ENCODE measurements at regions not wholly inside any gene's neighbourhood (a gene's known extent, or its start where the extent isn't known, plus 50 kb on each side); places are given as distances from the start of the nearest gene placed in this dataset.
A peak's percentile ranks its signal among the peaks of the same experiment; 100 is the strongest.

DNA sequence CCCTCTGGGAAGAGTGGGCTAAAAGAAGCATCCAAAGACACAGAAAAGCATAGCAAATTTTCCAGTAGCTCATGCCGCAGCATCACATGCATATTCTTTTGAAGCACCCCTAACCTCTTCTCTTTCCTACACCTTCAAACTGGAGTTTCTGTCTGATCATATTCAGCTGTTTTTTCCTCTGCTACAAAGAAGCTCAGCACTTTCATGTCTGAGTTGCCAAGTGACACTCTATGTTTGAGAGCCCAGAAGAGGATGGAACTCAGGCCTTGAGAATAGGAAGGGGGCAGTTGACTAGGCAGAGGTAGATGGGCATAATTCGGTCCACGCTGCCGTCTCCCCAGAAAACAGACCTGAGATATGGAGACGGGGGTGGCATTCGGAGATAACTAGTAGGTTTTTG lies 489.6 kb upstream of the NR2F2 start:
- H3K36me3 Mint-ChIP-seq = peaks cover 9% of the 10 kb centered on the region
- H3K4me3 Mint-ChIP-seq = no peak overlapping the region
- DNase-seq = no peak

DNA sequence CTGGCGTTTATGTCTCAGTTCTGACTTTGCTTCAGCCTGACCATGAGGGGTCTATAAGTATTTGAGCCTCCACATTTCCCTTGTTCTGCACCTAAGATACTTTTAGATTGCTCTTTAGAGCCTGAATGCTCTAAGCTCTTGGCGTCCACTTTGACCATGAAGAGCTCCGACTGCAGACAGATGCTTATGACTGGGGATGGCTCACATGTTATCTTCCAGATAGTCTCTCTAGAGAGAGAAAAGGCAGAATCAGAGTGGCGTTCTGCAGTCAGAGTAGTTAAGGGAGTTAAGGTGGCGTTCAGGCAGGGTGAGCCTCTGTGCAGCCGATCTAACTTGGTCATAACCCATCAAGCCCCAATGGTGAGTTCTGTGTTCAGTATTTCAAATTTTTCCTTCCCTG lies 487.9 kb upstream of the NR2F2 start:
- no peak for DNase-seq
- POLR2A ChIA-PET = no interaction called here
- no peak for ATAC-seq (ENCODE audit: low read depth)
- Mint-ChIP-seq H3K27me3 (no peaks in the 10 kb centered on the region), H3K36me3 (peaks cover 9% of the 10 kb centered on the region), H3K9me3 (peaks cover 3% of the 10 kb centered on the region), H3K27ac (no peak overlapping the region), H3K4me3 (no peak overlapping the region), H3K4me1 (peaks cover 33% of the 10 kb centered on the region)

More for the DNA sequence above, 489.6 kb upstream of the NR2F2 start:
- Mint-ChIP-seq H3K27me3 (no peaks in the 10 kb centered on the region), H3K4me1 (peaks cover 33% of the 10 kb centered on the region), H3K9me3 (peaks cover 3% of the 10 kb centered on the region), H3K27ac (no peak overlapping the region)
- ATAC-seq (ENCODE audit: low read depth) = no peak
- POLR2A ChIA-PET = no interaction called here

DNA sequence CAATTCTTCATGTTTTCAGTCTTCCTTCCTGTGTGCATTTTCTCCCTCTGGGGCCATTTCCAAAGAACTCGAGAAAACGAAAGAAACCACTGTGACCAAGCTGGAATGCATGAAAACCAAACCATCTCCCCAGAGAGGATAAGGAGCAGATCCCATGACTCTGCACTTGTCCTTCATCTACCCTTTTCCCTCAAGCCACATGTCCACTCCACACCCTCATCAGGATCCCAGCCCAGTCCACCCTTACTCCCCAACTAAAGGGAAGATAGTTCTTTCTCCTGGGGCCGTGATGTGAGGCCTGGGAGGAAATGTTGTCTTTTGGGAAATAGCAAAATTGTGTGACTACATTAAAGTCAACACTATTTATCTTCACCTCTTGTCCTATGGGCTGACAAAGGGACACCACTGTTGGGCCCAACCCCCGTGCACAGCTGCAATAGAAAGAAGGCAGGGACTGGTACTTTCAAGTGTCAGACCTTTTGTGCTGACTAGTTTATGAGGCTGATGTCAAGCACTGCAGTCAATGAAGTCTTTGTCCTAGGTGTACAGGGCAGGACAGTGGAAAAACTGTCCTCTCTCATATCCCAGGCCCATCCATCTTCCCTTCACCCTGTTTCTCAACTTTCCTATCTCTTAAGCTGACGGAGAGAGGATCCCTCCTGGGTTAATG lies 487.1 kb upstream of the NR2F2 start:
- peaks cover 9% of the 10 kb centered on the region for H3K36me3 Mint-ChIP-seq
- POLR2A ChIA-PET = no interaction called here
- peaks cover 31% of the 10 kb centered on the region for H3K4me1 Mint-ChIP-seq
- no peaks in the 10 kb centered on the region for H3K27me3 Mint-ChIP-seq
- peaks cover 4% of the 10 kb centered on the region for H3K9me3 Mint-ChIP-seq
- DNase-seq = no peak
- no peak overlapping the region for H3K27ac Mint-ChIP-seq
- H3K4me3 Mint-ChIP-seq = no peak overlapping the region
- no peak for ATAC-seq (ENCODE audit: low read depth)

DNA sequence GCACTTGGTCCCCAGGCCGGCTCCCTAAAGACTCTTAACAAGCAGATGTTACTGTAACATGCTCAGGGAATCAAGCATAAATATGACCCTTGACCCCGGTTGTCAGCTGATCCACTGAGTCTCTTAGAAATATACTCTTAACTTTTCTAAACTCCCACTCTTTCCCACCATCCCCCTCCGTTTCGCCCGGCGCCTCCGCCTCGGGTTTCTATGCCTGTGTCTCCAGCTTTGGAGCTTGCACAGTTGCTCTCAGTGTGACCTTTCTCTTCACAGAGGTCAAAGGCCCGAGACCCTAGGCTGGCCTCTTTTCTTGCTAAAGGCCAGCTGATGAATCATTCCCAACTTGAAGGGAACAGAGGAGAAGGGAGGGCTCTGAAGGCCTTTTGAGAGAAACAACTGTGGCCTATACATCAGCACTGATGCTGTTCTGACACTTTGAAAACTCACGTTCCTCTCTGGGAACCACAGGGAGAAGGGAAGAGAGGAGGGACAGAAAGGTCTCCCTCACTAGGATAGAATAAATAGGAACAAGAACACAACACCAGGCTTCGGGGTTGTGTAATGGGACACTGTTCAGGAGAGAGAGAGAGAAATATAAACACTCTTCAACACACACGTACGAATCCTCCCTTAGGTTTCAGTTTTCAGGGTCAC lies 484.5 kb upstream of the NR2F2 start:
- Mint-ChIP-seq H3K4me3 (no peak overlapping the region), H3K27ac (no peak overlapping the region), H3K36me3 (peaks cover 3% of the 10 kb centered on the region), H3K4me1 (peaks cover 10% of the 10 kb centered on the region), H3K9me3 (peaks cover 8% of the 10 kb centered on the region), H3K27me3 (peaks cover 19% of the 10 kb centered on the region)
- DNase-seq (no peak), ATAC-seq (ENCODE audit: low read depth) (no peak)
- POLR2A ChIA-PET = no interaction called here

DNA sequence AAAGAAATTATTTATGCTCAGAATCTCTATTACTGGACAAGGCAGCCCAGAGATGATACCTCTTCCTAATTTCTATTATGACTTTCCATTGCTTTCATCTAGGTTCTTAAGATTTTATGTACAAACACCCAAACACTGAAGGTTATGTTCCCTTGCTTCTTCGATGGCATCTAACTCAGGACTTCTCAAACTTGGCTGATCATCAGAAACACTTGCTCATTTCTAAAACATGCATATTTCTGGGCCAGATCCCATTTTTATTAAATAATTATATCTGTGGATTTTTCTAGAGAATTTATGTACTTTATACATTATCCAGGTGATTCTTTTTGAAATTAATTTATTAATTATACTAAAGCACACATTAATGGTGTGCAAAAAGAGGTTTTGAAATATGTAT lies 482.4 kb upstream of the NR2F2 start:
- ATAC-seq (ENCODE audit: low read depth) = no peak
- POLR2A ChIA-PET = no interaction called here

DNA sequence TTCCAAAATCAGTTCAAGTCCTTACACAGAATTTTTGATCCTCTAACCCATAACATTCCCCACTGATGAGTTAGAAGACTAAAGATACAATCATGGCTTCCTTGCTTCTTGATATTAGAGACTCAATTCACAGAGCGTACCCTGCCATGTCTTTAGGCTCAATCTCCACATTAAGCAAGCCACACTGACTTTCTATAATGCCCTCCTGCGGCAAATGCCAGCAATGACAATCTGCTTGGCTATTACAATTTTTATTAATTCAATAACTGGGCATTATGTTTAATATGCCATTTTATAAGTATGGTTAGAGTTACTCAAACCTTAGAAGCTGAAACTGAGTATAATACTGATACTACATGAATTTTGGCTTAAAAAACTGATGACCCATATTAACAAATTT lies 479.7 kb upstream of the NR2F2 start:
- Mint-ChIP-seq H3K9me3 (peaks cover 5% of the 10 kb centered on the region), H3K4me3 (no peak overlapping the region), H3K4me1 (no peaks in the 10 kb centered on the region), H3K27ac (no peak overlapping the region), H3K27me3 (peaks cover 44% of the 10 kb centered on the region), H3K36me3 (no peaks in the 10 kb centered on the region)
- ATAC-seq (ENCODE audit: low read depth) = no peak
- POLR2A ChIA-PET = no interaction called here
- DNase-seq = no peak

More for the DNA sequence above, 482.4 kb upstream of the NR2F2 start:
- Mint-ChIP-seq H3K27me3 (peaks cover 26% of the 10 kb centered on the region), H3K4me3 (no peak overlapping the region), H3K4me1 (peaks cover 4% of the 10 kb centered on the region), H3K36me3 (no peaks in the 10 kb centered on the region), H3K27ac (no peak overlapping the region), H3K9me3 (peaks cover 8% of the 10 kb centered on the region)
- no peak for DNase-seq

DNA sequence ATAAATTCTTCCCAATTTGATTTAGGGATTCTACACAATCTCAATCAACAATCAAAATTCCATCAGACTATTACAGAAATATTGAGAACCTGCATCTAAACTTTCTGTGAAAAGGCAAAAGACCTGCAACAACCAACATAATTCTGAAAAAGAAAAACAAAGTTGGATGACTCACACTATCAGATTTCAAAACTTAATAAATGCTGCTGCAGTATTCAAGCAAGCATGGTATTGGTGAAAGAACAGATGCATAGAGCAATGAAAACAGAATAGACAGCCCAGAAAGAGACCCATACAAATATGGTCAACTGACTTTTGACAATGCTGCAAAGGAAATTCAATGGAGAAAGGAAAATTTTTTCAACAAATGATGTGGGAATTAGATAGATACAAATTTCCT lies 477.1 kb upstream of the NR2F2 start:
- H3K9me3 Mint-ChIP-seq = peaks cover 5% of the 10 kb centered on the region
- H3K27me3 Mint-ChIP-seq = peaks cover 62% of the 10 kb centered on the region
- POLR2A ChIA-PET = no interaction called here
- peaks cover 3% of the 10 kb centered on the region for H3K36me3 Mint-ChIP-seq
- H3K27ac Mint-ChIP-seq = no peak overlapping the region
- no peaks in the 10 kb centered on the region for H3K4me1 Mint-ChIP-seq
- DNase-seq (no peak), ATAC-seq (ENCODE audit: low read depth) (no peak)
- no peak overlapping the region for H3K4me3 Mint-ChIP-seq

DNA sequence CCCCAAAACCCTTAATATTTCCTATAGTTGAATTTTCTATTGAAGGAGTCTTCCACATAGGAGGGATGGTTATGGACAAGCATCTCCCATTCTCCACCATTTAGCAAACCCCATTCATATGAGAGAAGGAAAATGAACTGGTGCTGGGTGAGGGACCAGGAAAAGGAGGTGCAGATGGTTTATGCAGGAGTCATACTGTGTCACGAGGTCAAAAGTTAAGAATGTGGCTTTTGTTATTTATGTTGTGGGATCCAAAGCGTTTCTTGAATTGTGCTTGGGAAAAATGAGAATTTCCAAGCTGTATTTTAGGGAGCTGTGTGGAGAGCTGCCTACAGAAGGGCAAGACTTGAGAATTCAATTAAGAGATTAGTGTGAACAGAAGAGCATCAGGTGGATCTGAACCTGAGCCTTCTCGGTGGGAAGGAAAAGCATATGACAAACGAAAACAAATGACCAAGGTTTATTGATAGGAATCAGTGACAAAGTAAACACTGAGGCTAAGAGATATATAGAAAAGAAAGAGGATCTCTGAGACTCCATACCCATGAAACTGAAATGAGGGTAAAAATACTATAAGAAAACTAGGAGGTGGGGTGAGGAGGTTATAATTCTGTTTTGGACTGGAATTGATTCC lies 473.3 kb upstream of the NR2F2 start:
- H3K27ac Mint-ChIP-seq = no peak overlapping the region
- H3K4me3 Mint-ChIP-seq = no peak overlapping the region
- peaks cover 63% of the 10 kb centered on the region for H3K27me3 Mint-ChIP-seq
- POLR2A ChIA-PET = no interaction called here
- DNase-seq (no peak), ATAC-seq (ENCODE audit: low read depth) (no peak)
- H3K9me3 Mint-ChIP-seq = peaks cover 4% of the 10 kb centered on the region
- H3K4me1 Mint-ChIP-seq = no peaks in the 10 kb centered on the region
- peaks cover 3% of the 10 kb centered on the region for H3K36me3 Mint-ChIP-seq

DNA sequence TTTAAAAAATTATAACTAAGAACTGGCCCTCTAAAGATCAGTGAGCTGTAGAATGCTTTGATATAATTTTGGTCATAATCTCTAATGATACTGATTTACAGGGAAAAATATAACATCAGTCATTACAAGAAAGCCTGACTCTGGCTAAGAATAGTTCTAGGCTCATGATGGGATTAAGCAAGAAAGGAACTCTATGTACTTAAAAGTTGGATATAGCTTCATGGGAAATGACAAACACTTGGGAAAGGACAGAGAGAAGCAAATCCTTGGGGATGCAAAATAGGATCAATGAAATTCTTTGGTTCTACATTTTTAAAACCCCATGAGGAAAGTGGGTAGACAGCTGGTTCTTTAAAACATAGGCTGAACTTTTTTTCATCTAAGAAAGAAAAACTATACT lies 472.7 kb upstream of the NR2F2 start:
- Mint-ChIP-seq H3K9me3 (peaks cover 4% of the 10 kb centered on the region), H3K4me3 (no peak overlapping the region)
- POLR2A ChIA-PET = no interaction called here

DNA sequence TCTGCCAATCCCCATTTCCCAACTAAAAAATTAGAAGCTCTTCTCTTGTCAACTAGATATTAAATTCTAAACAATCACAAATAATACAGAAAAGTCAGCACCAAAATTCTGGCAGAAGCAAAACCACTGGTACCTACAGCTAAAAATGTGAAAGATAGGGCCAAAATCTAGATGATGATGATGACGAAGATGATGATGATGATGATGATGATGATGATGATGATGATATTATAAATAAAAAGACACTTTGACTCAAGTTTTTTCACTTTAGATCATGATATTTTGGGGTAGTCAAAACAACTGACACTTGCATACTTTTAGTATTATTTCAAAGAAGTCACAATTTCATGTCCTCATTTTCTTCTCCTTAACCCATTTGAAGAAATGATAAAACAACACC lies 470.1 kb upstream of the NR2F2 start:
- no peak overlapping the region for H3K4me3 Mint-ChIP-seq
- H3K27ac Mint-ChIP-seq = no peak overlapping the region
- peaks cover 3% of the 10 kb centered on the region for H3K36me3 Mint-ChIP-seq
- ATAC-seq (ENCODE audit: low read depth) = no peak
- H3K27me3 Mint-ChIP-seq = peaks cover 58% of the 10 kb centered on the region
- H3K4me1 Mint-ChIP-seq = peaks cover 9% of the 10 kb centered on the region
- peaks cover 4% of the 10 kb centered on the region for H3K9me3 Mint-ChIP-seq
- DNase-seq = no peak
- POLR2A ChIA-PET = no interaction called here

More for the DNA sequence above, 472.7 kb upstream of the NR2F2 start:
- no peaks in the 10 kb centered on the region for H3K4me1 Mint-ChIP-seq
- peaks cover 3% of the 10 kb centered on the region for H3K36me3 Mint-ChIP-seq
- no peak overlapping the region for H3K27ac Mint-ChIP-seq
- H3K27me3 Mint-ChIP-seq = peaks cover 63% of the 10 kb centered on the region
- ATAC-seq (ENCODE audit: low read depth) (no peak), DNase-seq (no peak)

DNA sequence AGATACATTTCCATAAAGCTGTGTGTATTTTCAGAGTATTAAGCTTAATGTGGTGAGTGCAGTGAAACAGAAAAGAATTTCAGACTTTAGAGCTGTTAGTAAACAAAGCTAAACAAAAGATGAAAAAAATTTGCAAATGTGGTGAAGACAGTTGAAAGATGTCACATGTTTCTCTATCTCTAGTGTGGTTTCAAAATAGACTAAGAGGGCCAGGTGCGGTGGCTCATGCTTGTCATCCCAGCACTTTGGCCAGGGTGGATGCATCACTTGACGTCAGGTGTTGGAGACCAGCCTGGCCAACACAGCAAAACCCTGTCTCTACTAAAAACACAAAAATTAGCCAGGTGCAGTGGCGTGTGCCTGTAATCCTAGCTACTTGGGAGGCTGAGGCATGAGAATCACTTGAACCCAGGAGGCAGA lies 466.0 kb upstream of the NR2F2 start:
- Mint-ChIP-seq H3K9me3 (peaks cover under 1% of the 10 kb centered on the region), H3K27ac (no peak overlapping the region), H3K4me3 (no peak overlapping the region), H3K27me3 (peaks cover 53% of the 10 kb centered on the region), H3K4me1 (peaks cover 29% of the 10 kb centered on the region), H3K36me3 (peaks cover 1% of the 10 kb centered on the region)
- DNase-seq (no peak), ATAC-seq (ENCODE audit: low read depth) (peak; percentile 42)
- POLR2A ChIA-PET = no interaction called here

DNA sequence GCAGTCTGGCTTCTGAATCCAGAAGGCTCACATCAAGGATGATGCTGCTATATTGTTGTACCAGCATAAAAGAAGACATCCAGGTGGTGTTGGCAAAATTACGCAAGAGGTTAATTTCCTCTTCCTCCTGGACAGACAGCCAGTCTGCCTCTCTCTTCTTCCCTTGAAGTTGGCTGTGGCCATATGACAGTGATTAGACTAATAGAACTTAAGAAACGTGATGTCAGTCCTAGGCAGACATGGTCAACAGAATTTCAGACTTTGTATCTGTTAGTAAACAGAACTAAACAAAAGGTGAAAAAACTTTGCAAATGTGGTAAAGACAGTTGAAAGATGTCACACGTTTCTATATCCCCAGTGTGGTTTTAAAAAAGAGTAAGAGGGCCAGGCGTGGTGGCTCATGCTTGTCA lies 465.2 kb upstream of the NR2F2 start:
- POLR2A ChIA-PET = no interaction called here
- no peak overlapping the region for H3K4me3 Mint-ChIP-seq
- ATAC-seq (ENCODE audit: low read depth) (no peak), DNase-seq (no peak)
- no peaks in the 10 kb centered on the region for H3K9me3 Mint-ChIP-seq
- H3K27ac Mint-ChIP-seq = no peak overlapping the region
- peaks cover 1% of the 10 kb centered on the region for H3K36me3 Mint-ChIP-seq
- peaks cover 46% of the 10 kb centered on the region for H3K27me3 Mint-ChIP-seq
- peaks cover 38% of the 10 kb centered on the region for H3K4me1 Mint-ChIP-seq

DNA sequence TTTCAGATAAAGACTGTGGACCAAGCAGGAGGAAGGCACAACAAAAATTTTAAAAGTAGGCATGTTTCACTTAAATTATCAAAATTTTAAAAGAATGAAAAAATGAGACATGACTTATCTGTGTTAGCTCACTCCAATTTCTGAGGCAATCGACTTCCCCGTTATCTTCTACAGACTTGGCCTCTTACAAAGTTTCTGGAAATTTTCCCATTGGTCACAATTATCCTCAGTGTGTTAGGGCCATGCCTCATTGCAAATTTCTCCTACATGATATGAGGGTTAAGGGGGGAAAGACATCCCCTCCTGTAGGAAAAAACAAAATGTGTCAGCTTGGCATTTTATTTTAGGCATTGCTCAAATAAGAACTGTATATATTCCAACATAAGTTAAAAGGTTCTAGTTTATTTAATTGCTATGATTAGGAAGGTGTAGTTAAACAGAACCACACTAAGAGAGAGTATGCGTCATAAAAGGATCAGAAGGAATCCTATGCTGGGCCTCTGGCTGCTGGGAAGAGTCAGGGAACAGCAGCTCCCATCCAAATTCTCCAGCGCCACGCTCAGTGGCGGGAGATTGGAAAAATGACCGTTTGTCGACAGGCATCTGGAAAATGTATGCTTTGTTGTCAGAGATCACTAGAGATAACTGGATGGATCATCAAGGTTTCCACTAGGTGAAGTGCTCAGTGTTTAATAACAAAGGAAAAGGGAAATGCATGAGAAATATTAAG lies 463.6 kb upstream of the NR2F2 start:
- H3K36me3 Mint-ChIP-seq = peaks cover 8% of the 10 kb centered on the region
- no peak for ATAC-seq (ENCODE audit: low read depth)
- H3K27me3 Mint-ChIP-seq = peaks cover 36% of the 10 kb centered on the region
- no peak overlapping the region for H3K4me3 Mint-ChIP-seq
- peaks cover 2% of the 10 kb centered on the region for H3K9me3 Mint-ChIP-seq
- H3K27ac Mint-ChIP-seq = no peak overlapping the region
- peaks cover 50% of the 10 kb centered on the region for H3K4me1 Mint-ChIP-seq
- DNase-seq = no peak
- POLR2A ChIA-PET = no interaction called here
